Prostate gland (tissue), 2 donors: ENCODE measurements at regions not wholly inside any gene's neighbourhood (a gene's known extent, or its start where the extent isn't known, plus 50 kb on each side); places are given as distances from the start of the nearest gene placed in this dataset.

Experiments used
- DNase-seq: peaks from one replicate; pipeline ENCODE4 v3.0.0-alpha.2; 2019; ENCODE audit warnings: low spot score
- H3K27ac ChIP-seq, 2 donors: fragments of 200-600 bp; sonication (generic); 2 replicates each; pipeline ENCODE4 v1.5.1; 2017 to 2019
- H3K27me3 ChIP-seq: fragments of 200-600 bp; sonication (generic); replicated peaks from 2 replicates; pipeline ENCODE4 v1.5.1; 2019; ENCODE audit not compliant: insufficient read depth
- H3K36me3 ChIP-seq, 2 donors: fragments of 200-600 bp; sonication (generic); 1 replicate in 1 of 2; 2 replicates in 1 of 2; pipeline versions ENCODE4 v1.5.1 to v1.8.1; 2017 to 2019
- H3K4me1 ChIP-seq: fragments of 200-600 bp; sonication (generic); replicated peaks from 2 replicates; pipeline ENCODE4 v1.5.1; 2019
- H3K4me3 ChIP-seq, 2 donors: fragments of 200-600 bp; sonication (generic); 2 replicates each; pipeline ENCODE4 v1.5.1; 2017 to 2019
- H3K9me3 ChIP-seq: fragments of 200-600 bp; sonication (generic); 2 replicates; pipeline ENCODE4 v1.5.1; 2017
- POLR2A ChIP-seq: fragments of 450-650 bp; IDR thresholded peaks from one replicate; pipeline ENCODE4 v1.6.1; 2016; ENCODE audit warnings: antibody characterized with exemption, mild to moderate bottlenecking
- POLR2AphosphoS5 ChIP-seq: sonication (generic); formaldehyde crosslinking; IDR thresholded peaks from one replicate; pipeline ENCODE4 v1.6.1; 2017; ENCODE audit warnings: antibody characterized with exemption
- WGBS: methylation state at CpG from one replicate; pipeline ENCODE4 v1.1.5; 2018; 5-methylcytosine and 5-hydroxymethylcytosine counted together
- intact Hi-C: fragments of 100-400 bp; cut with DNase I; formaldehyde crosslinking; loops from one replicate; pipeline ENCODE4 v1.14.2; 2022
- TF ChIP-seq, protein P1 (sequence below), 4 experiments: fragments of 200-600 bp in 2 of 4; fragments of 450-650 bp in 2 of 4; sonication (generic) in 2 of 4; IDR thresholded peaks; 1 replicate in 3 of 4; 2 replicates in 1 of 4; pipeline ENCODE4 v1.5.1; 2016 to 2019; ENCODE audit warnings: antibody characterized with exemption in 4 of 4, mild to moderate bottlenecking in 2 of 4, moderate library complexity in 2 of 4

- WGBS, result 50% methylated on average over 5 of the region's 5 CpGs
- Histone ChIP-seq H3K4me3 (no peak overlapping the region), H3K36me3 (no peaks in the 10 kb centered on the region), H3K27me3 (no peaks in the 10 kb centered on the region), H3K4me1 (no peaks in the 10 kb centered on the region), H3K27ac (no peak overlapping the region), H3K9me3 (no peaks in the 10 kb centered on the region)
- intact Hi-C loops, result no loop called here
- TF ChIP-seq POLR2A, result no peak
- TF ChIP-seq, protein P1, sequence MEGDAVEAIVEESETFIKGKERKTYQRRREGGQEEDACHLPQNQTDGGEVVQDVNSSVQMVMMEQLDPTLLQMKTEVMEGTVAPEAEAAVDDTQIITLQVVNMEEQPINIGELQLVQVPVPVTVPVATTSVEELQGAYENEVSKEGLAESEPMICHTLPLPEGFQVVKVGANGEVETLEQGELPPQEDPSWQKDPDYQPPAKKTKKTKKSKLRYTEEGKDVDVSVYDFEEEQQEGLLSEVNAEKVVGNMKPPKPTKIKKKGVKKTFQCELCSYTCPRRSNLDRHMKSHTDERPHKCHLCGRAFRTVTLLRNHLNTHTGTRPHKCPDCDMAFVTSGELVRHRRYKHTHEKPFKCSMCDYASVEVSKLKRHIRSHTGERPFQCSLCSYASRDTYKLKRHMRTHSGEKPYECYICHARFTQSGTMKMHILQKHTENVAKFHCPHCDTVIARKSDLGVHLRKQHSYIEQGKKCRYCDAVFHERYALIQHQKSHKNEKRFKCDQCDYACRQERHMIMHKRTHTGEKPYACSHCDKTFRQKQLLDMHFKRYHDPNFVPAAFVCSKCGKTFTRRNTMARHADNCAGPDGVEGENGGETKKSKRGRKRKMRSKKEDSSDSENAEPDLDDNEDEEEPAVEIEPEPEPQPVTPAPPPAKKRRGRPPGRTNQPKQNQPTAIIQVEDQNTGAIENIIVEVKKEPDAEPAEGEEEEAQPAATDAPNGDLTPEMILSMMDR (IDR thresholded peaks at IDR 0.05), result no peak
- no peak for TF ChIP-seq POLR2AphosphoS5
- DNase-seq, result no peak
These were observed 82.1 kb downstream of the MPP7 start for GRCh38 chr10:28220811-28221210.

DNA sequence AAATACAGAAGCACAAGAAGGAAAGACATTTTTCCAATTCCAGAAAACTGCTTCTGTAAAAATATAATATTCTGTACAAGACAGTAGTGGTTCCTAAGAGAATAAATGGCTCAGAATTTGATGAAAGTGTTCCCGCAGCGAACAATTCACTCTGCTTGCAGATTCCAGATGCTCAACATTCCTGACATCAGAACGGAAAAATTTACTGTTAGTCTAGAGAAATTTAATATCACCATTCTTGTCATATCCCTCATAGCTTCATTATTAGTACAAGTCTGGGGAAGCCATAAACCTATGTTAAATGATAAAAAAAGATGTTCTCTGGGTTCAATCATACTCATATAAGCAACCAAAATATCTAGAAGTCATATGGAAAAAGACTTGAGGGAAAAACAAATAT lies 83.6 kb downstream of the MPP7 start:
- H3K4me3 ChIP-seq, result no peak overlapping the region
- no peaks in the 10 kb centered on the region for H3K9me3 ChIP-seq
- H3K36me3 ChIP-seq, result no peaks in the 10 kb centered on the region
- no peaks in the 10 kb centered on the region for H3K27me3 ChIP-seq
- intact Hi-C loops, result no loop called here
- peaks cover under 1% of the 10 kb centered on the region for H3K4me1 ChIP-seq
- 70% methylated on average over 3 of the region's 3 CpGs for WGBS
- DNase-seq, result no peak
- TF ChIP-seq POLR2A (no peak), POLR2AphosphoS5 (no peak)
- TF ChIP-seq, protein P1 (IDR thresholded peaks at IDR 0.05), result no peak
- H3K27ac ChIP-seq, result no peak overlapping the region

- H3K27ac ChIP-seq, result no peak overlapping the region
- H3K36me3 ChIP-seq, result no peaks in the 10 kb centered on the region
- no peak for DNase-seq
- no peaks in the 10 kb centered on the region for H3K27me3 ChIP-seq
- no peak overlapping the region for H3K4me3 ChIP-seq
- 63% methylated on average over 7 of the region's 7 CpGs for WGBS
- peaks cover 4% of the 10 kb centered on the region for H3K4me1 ChIP-seq
- no peaks in the 10 kb centered on the region for H3K9me3 ChIP-seq
- intact Hi-C loops, result no loop called here
- TF ChIP-seq POLR2A (no peak), POLR2AphosphoS5 (no peak)
- TF ChIP-seq, protein P1 (IDR thresholded peaks at IDR 0.05), result no peak
These were observed 85.0 kb downstream of the MPP7 start for GRCh38 chr10:28217848-28218247.

- 63% methylated on average over 3 of the region's 3 CpGs for WGBS
- Histone ChIP-seq H3K4me1 (peaks cover 4% of the 10 kb centered on the region), H3K9me3 (no peaks in the 10 kb centered on the region), H3K27ac (no peak overlapping the region), H3K4me3 (no peak overlapping the region), H3K27me3 (no peaks in the 10 kb centered on the region), H3K36me3 (no peaks in the 10 kb centered on the region)
- intact Hi-C loops, result no loop called here
- TF ChIP-seq POLR2AphosphoS5 (no peak), POLR2A (no peak)
- TF ChIP-seq, protein P1 (IDR thresholded peaks at IDR 0.05), result no peak
- no peak for DNase-seq
These were observed 86.9 kb downstream of the MPP7 start for GRCh38 chr10:28215930-28216329.

DNA sequence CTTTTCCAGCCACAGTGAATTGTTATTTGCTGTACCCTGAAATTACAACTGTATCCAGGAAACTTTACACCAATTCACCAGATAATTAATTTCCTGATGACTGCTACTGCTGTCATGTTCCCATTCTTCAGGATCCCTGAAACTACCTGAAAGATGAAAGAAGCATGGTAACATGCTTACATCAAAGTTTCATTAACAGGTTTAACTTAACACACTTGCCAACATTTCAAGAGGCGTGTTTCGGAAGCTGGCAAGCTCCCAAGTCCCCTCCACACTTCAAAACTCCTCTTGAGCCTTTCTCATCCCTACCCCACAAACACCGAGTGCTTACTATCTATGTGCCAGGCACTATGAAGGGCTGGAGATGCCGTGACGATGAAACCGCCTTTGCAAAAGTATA lies 88.6 kb downstream of the MPP7 start:
- Histone ChIP-seq H3K27ac (no peak overlapping the region), H3K27me3 (no peaks in the 10 kb centered on the region), H3K4me3 (no peak overlapping the region), H3K9me3 (no peaks in the 10 kb centered on the region), H3K4me1 (peaks cover 4% of the 10 kb centered on the region), H3K36me3 (no peaks in the 10 kb centered on the region)
- WGBS, result 65% methylated on average over 6 of the region's 6 CpGs
- TF ChIP-seq POLR2AphosphoS5, result no peak
- no peak for TF ChIP-seq POLR2A
- TF ChIP-seq, protein P1 (IDR thresholded peaks at IDR 0.05), result no peak
- intact Hi-C loops, result no loop called here
- DNase-seq, result no peak
